ENCODE measurements at regions not wholly inside any gene's neighbourhood (a gene's known extent, or its start where the extent isn't known, plus 50 kb on each side); places are given as distances from the start of the nearest gene placed in this dataset.

DNA sequence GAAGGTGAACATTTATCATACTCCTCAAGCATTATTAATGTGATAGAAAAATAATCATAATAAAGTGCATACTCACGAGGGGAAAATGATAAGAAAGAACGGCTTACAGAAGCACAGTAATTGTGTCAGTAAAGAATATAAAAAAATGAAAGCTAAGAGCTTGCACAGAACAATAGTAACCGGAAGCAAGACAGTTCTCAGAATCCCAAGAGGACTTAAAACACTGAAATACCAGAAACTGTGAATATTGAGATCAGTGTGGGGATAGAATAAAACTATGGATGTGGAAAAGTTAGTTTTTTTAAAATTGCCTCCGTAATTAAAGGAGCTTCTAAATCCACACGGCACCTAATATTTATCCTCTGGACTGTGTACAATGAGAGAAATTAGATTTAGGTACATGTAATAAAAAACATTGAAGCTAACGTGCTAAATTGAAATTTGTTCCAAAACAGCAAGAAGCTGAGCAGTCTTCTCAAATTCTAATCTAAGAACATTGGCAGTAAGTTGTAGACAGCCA, 482.7 kb downstream of the SLITRK6 start:
- no peak for TF ChIP-seq EZH2 (IDR thresholded peaks at IDR 0.05; ENCODE audit: low read length, missing control alignments)
- TF ChIP-seq, protein P1, sequence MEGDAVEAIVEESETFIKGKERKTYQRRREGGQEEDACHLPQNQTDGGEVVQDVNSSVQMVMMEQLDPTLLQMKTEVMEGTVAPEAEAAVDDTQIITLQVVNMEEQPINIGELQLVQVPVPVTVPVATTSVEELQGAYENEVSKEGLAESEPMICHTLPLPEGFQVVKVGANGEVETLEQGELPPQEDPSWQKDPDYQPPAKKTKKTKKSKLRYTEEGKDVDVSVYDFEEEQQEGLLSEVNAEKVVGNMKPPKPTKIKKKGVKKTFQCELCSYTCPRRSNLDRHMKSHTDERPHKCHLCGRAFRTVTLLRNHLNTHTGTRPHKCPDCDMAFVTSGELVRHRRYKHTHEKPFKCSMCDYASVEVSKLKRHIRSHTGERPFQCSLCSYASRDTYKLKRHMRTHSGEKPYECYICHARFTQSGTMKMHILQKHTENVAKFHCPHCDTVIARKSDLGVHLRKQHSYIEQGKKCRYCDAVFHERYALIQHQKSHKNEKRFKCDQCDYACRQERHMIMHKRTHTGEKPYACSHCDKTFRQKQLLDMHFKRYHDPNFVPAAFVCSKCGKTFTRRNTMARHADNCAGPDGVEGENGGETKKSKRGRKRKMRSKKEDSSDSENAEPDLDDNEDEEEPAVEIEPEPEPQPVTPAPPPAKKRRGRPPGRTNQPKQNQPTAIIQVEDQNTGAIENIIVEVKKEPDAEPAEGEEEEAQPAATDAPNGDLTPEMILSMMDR (conservative IDR thresholded peaks at IDR 0.05 in 1 of 2, IDR thresholded peaks at IDR 0.05 in 1 of 2; ENCODE audit: low read depth in 1 of 2, low read length in 2 of 2): no peak
